ENCODE measurements at regions not wholly inside any gene's neighbourhood (a gene's known extent, or its start where the extent isn't known, plus 50 kb on each side); places are given as distances from the start of the nearest gene placed in this dataset.
A peak's percentile ranks its signal among the peaks of the same experiment; 100 is the strongest.

DNA sequence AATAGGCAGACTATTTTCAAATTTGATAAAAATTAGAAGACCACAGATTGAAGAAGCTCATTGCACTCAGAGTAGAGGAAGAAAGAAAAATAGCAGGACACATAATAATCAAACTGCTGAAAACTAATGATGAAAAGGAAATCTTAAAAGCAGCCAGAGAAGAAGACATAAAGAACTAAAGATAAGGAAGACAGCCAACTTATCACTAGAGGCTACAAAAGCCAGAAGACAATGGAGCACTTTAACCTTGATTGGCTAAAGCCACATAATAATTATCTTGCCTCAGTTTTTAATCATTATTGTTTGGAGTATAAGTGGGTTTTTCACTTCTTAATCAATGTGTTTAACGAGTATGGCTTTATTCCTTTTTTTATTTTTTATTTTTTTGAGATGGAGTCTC lies 397.6 kb downstream of the RNF144B start:
- DNase-seq: no peak

DNA sequence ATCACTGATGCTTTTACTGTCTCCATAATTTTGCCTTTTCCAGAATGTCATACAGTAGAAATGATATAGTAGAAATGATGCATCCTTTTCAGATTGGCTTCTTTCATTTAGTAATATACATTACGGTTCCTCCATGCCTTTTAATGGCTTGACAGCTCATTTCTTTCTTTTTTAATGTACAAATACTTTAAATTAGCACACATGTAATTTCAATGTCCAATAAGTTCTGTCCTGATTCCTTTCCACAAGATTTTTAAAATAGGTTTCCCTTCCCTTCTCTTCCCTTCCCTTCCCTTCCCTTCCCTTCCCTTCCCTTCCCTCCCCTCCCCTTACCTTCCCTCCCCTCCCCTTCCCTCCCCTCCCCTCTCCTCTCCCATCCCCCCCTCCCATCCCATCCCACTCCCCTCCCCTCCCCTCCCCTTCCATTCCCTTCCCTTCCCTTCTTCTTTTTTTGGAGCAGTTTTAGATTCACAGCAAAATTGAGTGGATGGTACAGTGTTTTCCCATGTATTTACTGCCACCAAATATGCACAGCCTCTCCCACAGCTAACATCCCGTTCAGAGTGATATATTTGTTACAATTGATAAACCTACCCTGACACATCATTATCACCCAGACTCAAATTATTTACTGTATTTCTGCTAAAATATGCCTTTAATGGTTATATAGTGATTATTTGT lies 398.8 kb downstream of the RNF144B start:
- no peak for DNase-seq

DNA sequence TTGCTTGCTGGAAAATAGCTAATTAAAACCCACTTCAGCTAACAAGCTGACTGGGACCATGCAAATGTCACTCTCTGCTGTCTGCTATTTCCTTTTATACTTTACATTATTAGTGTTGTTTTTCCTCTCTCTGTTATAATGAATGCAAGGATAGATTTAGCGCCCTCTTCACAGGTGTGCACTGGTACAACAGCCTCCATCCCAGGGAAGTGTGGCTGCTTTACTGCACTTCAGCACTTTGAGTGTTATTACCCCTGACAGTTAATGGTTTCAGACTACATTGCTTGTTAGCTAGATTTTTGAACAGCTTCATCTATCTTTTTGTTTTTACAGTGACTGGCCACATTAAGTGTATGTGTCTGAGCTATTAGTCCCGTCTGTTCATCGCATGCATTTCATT lies 405.7 kb downstream of the RNF144B start:
- DNase-seq: no peak

DNA sequence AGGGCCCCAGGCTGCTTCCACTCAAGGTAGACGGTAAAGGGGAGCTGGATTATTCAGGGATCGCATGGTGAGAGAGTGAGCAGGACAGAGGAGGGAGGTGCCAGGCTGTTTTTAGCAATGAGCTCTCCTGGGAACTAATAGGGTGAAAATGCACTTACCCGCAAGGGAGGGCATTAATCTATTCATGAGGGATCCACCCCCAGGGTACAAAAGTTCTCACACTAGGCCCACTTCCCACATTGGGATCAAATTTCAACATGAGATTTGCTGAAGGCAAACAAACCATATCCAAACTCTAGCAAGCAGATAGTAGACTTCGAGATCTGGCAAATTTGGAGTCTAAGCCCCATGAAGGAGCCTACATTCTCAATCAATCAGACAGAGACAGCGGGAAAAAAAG lies 408.6 kb downstream of the RNF144B start:
- DNase-seq: no peak

DNA sequence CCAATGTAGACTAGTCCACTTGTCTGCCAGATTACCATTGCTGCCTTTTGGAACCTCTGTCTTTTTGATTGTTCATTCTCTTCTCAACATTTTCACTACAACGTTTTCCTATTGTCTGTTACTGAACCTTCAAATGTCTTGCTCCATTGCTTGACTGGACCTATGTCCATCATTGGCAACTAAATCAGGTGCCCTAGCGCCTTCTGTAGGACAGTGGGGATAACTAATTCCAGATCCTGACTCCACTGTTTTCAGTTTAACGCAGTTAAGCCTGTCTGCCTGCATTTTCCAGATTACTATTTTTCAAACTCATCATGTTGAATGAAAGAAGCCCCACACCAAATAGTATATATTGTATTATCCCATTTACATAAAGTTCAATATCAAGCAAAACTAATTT lies 433.6 kb downstream of the RNF144B start:
- no peak for DNase-seq

DNA sequence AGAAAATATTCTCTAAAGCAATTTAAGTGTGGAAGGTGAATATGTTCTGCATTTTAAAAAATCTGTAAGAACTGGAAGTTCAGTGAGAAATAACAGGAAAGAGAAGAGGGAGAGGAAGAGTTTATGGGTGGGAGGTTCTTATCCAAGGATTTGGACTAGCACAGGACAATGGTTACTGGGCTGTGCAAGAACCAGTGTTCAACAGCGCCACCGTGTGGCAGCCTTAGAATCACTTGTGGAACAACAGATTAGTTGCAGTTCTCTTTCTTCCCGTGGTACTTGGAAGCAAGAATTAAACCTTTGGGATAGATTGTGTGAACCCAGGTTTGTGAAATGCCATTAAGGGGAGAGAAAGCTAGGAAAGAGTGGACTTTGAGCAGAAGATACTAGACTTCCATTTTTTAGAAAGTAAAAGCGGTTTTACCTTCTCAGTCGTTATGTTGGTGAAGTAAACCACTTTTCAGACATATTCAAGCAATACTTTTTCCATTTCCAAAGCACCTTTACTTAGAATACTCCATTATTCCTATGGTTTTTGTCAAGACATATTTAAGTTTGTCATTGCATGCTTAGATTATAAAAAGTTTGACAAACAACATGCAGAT lies 436.7 kb downstream of the RNF144B start:
- DNase-seq: peak; percentile 2

DNA sequence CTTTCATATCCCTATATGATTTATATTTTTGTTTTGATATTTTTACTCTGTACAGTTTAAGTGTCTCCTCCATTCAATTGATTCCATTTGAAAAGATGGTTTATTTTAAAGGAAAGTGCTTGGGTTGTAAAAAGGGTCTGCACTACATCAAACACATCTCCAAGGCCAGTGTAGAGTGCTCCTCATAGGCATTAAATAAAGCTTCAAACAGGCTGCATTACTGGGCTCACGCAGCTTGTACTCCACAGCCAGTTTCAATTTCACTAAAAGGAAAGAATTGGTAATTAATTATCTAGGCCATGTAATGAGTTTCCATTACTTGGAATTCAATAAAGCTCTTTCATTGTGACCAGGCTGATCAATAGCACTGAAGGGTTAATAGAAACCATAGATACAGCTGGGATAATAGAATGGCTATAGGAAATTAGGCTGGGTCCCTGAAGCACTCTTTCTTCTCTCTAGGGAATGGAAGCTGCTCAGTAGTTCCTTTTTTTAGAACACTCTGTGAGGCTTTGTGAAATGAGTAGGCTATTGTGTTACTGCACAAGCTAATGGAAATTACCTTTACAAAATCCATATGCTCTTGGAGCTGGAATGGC lies 442.2 kb downstream of the RNF144B start:
- DNase-seq: no peak

DNA sequence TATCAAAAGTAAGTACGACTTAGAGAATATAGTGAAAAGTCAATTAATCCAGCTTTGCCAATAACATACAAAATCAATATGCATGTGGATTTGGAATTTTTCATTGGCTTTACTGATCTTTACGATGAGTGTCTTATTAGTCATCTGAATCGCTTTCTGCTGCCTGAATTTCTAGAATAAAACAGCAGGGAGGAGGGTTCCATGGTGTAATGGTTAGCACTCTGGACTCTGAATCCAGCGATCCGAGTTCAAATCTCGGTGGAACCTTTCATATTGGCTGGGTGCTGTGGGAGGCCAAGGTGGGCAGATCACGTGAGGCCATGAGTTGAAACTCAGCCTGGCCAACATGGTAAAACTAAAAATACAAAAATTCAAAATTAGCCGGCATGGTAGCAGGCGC lies 448.8 kb downstream of the RNF144B start:
- DNase-seq: no peak

DNA sequence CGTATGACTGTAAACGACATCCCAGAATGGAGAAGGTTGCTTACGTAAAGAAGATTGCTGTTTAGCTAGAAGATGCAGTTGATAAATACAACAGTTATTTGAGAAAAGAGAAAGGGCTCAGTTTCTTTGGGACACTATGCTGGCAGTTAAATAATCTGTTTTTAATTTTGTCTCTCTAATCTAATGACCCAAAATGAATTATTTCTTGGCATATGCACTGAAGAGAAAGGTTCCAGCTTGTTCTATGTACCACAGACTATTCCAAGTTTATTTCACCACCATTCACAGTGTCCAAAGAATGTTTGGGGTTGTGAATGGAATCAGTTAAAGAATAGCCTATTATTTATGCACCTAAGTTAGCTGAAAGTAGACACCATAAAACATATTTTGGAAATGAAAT lies 449.9 kb downstream of the RNF144B start:
- DNase-seq: no peak

DNA sequence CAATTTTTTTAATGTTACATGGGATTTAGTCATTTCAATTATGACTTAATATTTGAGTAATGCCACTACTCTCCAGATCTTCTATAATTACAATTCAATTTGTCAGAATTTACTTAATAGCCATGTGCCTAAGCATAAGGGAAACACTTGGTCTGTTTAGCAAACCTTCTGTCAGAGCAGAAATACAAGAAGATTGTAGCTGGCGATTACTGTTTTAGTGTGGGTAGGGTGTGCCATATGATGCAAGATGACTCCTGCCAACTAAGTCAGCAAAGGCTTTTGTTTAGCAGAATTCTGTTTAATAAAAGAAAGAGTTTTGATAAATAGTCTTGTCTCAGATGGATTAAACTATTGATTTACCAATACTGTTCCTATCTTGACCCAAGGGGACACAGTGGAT lies 455.4 kb downstream of the RNF144B start:
- no peak for DNase-seq

DNA sequence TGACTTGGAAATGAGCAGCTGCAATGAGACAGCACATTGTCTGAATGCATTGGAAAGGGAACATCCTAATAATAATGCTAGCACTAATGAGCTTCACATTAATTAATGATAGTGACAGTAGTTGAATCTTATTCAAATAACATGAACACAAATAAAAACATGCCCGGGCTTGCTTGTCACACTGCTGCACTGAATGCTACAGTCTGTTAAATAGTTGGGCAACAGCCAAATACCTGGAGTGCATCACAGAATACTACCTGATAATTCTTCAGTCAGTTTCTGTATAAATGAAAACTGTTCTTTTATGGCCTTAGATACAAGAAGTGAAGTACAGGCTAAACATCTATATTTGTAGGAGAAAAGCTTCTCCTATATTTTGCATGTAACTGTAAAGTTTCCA lies 458.7 kb downstream of the RNF144B start:
- no peak for DNase-seq

DNA sequence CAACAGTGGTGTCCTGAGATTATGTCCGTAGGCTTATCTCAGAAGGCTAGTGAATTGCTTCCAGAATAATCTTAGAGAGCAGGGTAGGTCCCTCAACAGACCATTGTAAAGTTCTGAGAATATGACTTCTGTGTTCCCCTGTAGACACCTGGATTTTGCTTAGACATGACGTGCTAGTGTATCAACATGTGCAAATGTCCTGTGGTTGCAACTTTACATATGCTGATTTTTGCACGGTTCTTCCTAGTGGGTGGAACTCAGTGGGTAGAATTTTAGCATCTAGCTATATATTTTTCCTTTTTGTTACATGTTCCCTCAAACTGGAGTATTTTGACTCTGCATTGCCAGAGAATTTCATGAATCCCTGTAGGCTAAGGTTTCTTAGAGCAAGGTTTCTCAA lies 459.2 kb downstream of the RNF144B start:
- DNase-seq: no peak

DNA sequence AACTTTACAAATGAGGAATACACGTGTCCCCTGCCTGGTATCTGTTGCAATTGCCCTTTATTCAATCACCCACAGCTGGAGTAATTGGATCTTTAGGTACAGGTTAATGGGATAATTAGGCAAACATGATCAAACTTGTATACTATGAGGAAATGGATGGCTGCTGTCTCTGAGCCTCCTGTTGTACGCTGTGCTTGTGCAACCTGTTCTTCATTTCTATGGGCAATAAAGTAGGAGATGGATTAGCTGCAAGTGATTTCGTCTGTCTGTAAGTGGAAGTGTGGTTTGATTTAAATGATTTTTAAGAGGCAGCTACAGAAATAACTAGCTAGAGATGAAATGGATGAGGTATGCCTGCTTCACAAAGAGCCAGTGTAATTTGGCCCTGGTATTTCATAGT lies 474.1 kb downstream of the RNF144B start:
- no peak for DNase-seq

DNA sequence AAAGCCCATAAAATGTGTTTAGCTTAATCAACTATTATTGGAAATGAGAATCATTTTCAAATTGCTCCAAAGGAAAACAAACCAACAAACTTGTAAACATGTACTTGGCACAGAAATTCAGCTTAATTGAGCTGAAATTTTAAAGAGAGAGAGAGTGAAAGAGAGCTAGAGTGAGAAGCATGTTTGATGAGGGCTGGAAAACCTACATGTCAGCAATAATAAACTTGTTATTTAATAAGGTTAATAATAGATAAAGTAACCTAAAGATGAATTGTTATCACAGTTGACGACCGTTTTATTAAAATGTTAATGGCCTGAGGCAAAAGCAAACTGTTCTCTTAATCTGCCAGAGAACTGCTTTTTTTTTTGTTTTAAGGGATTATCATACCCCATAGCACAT lies 496.1 kb downstream of the RNF144B start:
- DNase-seq: no peak

DNA sequence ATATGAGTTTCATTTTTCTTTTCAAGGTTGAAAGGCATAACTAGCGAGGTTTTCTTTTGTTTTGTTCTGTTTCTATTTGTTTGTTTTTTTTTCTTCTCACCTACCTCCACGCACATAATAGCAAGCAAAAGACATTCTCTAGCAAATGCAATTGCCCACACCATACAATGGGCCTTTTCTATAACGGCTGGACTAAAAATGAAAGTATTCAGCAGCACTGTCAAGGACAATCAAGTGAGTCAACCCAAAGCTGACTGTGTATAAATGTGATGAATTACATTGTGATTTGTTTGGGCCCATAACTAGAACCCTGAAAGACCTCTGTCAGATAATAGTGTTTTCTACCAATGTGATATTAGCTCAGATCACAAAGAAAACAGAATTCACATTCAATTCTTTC lies 496.7 kb downstream of the RNF144B start:
- no peak for DNase-seq

DNA sequence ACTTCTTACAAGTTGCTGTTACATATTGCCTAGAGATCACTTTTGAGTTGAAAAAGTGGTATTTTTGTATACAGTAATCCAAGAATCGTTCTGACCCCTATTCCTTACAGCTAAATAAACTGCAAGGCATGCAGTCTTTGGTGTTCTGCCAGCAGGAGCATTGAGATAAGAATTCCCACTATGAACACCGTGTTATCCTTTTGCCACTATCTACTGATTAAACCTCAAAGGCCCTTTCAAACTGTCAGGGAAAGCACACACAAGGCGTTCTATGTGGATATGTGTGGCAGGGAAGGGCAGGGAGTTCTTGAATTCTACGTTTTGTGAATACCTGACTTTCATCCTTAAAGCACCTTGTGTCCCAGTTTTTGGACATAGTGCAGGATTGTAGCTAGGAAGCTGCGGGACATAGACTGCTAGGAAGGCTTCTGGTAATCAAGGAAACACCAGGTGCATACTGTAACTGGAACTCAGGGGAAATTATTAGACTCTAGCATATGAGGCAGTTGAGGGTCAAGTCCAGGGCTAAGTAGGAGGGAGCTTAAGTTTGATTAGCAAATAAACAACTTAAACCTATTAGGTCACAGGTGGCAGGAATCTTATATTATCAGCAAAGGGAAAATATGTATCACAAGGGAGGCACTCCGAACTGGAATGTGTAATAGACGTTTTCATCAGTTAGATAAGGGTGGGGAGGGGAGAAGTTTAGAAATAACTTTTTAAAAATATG lies 506.6 kb downstream of the RNF144B start:
- no peak for DNase-seq

DNA sequence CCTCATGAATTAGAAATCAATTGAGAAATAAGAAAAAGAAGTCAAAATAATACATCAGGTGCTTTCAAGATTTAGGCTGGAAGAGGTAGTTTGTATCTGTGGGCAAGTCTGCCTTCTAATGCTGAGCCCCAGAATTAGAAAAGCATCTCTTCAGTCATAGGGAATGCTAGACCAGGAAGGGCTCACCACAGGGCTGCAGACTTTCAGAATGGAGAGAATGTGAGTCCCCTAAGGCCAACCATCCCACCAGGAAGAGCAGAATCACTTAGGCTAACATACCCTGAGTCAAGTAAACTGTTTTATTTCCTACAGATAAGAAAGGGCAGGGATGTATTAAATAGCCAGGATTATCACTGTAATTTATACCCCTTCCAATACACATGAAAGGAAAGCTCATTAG lies 510.2 kb downstream of the RNF144B start:
- DNase-seq: no peak

DNA sequence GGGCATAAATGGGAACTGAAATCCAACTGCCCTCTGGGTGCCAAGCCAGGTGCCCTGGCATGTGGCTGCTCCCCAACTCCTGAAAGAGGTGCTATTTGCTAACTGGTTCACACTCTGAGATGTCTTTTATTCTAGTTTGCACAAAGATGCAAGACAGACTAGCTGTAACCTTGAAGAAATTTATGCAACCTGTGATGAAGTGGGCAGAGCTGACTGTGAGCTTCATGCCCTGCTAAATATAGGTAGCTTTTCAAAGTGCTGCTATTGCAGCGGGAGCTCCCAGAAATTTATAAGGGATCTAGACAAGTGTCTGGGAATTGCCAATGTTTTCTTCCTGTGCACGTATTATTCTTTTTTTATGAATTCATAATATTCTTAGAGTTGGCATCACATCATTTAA lies 517.5 kb downstream of the RNF144B start:
- no peak for DNase-seq

DNA sequence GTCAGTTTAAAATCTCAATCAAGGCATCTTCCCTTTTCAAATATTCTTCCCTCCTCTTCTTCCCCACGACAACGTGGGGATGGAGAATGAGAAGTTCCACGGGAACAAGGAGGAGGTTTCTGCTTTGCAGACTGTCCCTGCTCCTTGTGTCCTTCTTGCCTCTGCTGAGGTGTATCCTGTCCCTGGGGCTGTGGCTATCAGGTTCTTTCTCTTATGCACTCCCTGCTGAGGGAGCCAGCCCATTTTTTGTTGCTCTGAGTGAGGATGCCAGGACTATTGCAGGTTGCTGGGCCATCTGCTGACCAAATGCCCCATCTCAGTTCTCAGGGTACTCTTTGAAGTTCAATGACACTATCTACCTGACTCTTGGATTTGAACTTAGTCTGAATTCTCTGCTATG lies 533.6 kb downstream of the RNF144B start:
- no peak for DNase-seq

DNA sequence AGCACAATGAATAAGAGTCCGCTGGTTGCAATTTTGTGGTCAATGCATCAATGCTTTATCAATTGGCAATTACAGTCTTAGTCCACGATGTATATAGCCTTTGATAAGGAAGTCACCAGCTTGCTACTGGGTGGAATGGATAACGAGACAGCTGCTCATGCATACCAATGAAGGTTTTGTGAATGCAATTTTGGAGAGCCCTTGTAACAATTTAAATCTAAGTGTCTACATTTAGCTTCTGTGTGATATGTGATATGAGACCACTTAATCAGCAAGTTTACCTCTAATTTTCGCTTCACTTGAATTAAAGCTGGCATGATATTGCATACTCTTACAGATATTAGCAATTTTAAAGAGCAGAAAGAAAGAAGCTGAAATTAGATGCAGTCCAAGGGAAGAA lies 543.9 kb downstream of the RNF144B start:
- DNase-seq: no peak

DNA sequence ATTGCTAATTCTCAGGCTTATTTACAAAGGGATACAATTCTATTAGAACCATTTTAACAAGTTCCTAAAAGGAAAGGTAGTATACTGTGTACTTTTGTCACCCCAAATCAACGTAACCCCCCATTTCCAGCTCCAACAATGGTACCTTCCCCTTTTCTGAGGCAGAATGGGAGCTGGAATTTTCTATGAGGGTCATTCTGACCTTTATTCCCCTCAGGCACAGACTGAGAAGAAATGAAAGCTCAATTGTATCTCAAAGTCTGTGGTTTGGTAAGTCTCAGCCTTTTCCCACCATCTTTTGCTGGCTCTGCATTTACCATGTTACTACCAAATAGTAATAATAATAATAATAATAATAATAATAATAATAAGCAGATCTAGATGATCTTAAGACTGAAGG lies 571.0 kb downstream of the RNF144B start:
- DNase-seq: no peak

DNA sequence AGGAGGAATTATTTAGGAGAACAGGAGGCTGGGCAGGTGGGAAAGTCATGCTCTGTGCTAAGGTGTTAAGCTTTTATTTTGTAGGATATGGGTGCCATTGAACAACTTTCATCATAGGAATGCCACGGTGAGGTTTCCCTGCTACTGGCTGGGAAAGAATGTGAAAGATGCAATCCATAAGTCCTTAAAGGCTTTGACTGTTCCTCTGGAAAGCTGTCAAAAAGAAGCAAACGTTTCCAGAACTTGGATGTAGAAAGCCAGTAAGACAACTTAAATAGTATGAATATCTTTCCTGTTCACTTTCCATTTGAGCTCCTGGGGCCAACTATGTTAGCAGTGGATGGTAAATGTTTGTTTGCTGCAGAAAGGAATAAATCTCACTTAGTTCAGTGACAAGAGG lies 574.4 kb downstream of the RNF144B start:
- DNase-seq: peak; percentile 31

DNA sequence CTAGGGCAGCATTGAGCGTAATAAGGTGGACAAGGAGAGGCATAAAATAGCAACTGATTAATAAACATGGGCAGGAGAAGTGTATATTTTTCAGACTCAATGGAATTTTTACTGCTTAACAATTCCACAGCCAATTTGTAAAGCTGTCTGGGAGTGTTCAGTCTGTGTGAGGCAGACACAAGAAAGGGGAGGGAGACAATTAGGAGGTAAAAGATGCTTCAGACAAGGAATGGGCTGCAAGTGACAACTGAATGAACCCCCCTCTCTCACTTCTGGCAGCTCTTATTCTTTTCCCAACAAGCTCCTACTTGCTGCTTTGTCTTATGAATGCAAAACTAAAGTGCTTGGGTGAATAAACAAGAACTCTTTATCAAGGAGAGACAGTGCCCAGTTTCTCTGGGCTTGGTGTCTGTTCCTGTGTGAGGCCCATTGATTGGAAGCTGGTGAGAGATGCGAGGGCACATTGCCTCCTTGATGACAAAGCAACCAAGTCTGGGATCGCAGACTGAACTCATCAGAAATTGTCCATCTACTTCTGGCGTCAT lies 575.3 kb downstream of the RNF144B start:
- no peak for DNase-seq

Data from muscle of arm (tissue), 1 donor.